ENCODE measurements at regions not wholly inside any gene's neighbourhood (a gene's known extent, or its start where the extent isn't known, plus 50 kb on each side); places are given as distances from the start of the nearest gene placed in this dataset.
"Not testable (repeated sequence)": the region's sequence is repeated elsewhere in the genome, so short reads cannot be mapped to it uniquely, and the experiment has no call there.

GRCh38 chr5:104345222-104346016 is 782.8 kb upstream of the NUDT12 start:
- DNase-seq = no peak

- DNase-seq = no peak
Observed at GRCh38 chr5:104344809-104345208, 782.2 kb upstream of the NUDT12 start.

GRCh38 chr5:104327801-104328200 is 765.2 kb upstream of the NUDT12 start:
- DNase-seq = no peak

DNA sequence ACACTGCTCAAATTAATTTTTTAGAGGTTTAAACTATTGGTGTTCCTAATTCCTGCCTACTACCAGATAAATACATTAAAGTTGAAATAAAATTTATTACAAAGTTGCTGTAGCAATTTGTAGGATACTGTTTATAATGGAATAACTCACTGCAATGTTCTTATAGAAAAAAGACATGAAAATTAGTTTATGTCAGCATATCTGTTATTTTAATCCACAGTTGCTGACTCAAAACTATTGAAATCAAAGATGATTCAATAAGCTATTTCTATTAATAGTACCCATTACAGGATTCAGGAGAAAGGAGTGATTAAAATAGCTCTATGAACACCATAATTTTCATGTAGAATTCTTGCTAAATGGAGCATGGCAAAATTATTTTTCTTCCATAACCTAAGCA is 764.4 kb upstream of the NUDT12 start:
- DNase-seq = no peak

- DNase-seq = no peak
Observed at GRCh38 chr5:104325356-104325755, 762.8 kb upstream of the NUDT12 start.

- DNase-seq = not testable (repeated sequence)
Observed at GRCh38 chr5:104316676-104317075, 754.1 kb upstream of the NUDT12 start.

GRCh38 chr5:104312481-104312880 is 749.9 kb upstream of the NUDT12 start:
- no peak for DNase-seq

- DNase-seq = no peak
Observed at GRCh38 chr5:104305602-104306001, 743.0 kb upstream of the NUDT12 start.

GRCh38 chr5:104299998-104300706 is 737.6 kb upstream of the NUDT12 start:
- DNase-seq = no peak

DNA sequence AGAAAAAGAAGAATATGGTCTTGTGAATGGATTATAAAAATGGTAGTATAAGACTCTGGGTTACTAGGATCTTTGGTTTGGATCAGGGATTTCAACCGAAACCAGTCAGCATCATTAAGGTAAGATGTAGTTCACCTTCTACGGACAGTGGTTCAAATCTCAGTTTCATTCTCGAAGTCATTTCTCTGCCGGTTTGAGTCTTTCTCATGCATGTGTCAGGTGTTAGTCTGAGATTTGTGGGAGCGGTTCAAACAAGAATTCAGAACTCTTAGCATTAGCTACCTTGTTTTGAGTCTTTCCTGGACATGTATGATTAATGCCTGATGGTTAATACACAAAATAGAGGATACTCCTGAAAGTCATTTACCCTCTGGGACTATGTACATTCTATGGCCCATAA is 735.9 kb upstream of the NUDT12 start:
- no peak for DNase-seq

- no peak for DNase-seq
Observed at GRCh38 chr5:104297076-104297475, 734.5 kb upstream of the NUDT12 start.

DNA sequence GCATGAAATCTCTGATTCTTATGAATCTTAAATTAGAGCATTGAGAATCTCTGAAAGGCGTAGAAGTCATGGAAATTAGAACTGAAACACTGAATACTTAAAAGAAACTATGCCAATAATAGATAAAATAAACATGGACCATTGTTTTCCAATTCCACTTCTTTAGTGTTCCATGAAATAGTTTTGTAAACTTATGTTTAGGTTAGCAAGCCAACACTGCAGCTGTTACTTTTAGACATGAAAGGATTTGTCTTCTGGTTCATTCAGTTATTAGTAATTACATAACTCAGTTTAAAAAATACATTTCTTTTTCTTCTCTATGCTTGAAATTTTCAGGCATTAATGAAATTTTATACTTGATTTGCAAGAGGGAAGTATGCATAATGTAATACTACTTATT is 733.4 kb upstream of the NUDT12 start:
- DNase-seq = no peak

- no peak for DNase-seq
Observed at GRCh38 chr5:104283136-104283535, 720.5 kb upstream of the NUDT12 start.

DNA sequence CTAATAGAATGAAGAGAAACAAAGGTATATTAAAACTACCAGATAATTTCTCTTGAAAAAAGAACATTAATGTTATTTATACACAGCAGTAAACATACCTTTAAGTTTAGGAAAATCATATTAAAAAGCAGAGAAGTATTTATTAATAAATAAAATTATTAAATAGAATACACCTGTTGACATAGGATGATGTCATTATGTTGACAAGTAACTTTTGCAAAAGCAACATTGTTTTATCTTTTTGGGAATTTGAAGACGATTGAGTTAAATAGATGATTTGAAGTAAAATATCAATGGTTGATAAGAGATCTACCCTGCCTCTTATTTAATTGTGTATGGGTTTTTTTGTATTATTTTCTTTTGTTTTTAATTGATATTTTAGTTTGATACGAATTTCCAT is 711.1 kb upstream of the NUDT12 start:
- DNase-seq = no peak

- no peak for DNase-seq
Observed at GRCh38 chr5:104267320-104268015, 704.9 kb upstream of the NUDT12 start.

DNA sequence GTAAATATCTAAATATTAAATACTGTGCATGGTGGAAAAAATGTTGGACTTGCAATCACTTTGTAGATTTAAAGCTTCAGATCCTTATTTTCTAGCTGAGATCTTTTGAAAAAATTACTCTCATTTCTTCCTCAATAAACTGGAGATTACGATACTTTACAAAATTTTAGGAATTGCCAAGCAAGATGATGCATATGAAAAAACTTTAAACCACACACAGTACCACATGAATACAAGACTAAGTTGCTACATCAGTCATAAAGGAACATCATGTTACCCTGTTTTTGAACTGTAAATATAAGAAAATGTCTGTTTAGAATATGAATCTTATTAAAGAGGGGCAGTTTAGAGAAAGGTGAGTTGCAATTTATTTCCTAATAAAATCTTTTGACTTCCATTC is 703.6 kb upstream of the NUDT12 start:
- no peak for DNase-seq

DNA sequence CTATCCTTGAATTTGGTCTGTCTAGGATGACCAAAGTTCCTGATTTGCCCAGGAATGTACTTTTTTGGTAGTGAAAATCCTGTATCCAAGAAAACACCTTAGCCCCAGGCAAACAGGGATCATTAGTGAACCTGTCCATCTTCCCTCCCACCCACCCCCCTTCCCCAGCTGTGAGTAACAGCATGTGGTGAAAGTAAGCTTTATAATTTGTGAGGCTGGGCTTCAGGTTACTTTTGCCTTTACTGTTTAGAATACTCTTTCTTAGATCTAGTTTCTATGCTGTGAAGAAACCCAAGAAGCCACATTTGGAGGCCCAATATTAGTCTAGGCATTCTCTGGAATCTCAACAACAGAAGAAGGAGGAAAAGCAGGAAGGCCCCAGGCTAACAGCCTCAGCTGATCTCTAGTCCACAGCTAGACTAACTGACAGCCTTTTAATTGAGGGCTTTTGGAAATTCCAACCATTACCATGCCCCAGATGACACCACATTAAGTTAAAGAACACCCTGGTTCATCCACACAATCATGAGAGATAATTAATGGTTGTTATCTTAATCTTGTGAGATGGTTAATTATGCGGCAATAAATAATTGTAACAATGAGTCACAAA is 703.0 kb upstream of the NUDT12 start:
- peak; percentile 21 for DNase-seq

GRCh38 chr5:104247260-104247659 is 684.7 kb upstream of the NUDT12 start:
- no peak for DNase-seq

DNA sequence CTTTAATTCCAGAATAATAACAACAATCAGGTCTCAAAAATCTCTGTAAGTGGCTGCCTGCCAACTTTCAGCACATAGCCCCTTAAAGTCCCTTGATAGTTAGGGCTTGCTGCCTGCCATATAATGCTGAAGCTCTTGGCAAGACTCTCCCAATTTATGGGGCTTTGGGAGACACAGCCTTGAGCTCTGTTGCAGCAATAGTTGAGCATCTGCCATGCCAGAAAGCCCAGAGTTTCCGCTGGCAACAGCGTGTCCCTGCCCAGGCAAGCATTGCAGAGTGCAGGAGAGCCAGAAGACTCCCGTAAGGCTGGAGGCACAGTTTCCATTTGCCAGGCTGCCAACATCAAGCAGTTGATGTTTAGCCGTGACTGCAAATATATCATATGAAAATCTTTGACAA is 678.5 kb upstream of the NUDT12 start:
- no peak for DNase-seq

DNA sequence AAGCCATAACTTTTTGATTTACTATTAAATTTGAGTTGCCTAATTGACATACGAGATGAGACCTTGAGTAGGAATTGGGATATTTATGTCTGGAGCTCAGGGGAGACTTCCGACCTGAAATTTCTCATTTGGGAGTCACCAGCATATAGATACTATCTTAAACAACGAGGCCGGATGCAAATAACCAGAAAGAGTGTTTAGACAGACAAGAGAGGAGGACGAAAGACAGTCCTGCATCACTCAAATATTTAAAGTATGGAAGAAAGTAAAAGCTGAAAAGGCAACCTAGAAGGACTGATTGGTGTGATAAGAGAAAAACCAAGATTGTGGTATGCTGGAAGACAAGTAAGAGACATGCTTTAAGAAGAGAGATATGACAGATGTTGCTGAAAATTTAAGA is 675.0 kb upstream of the NUDT12 start:
- no peak for DNase-seq

- no peak for DNase-seq
Observed at GRCh38 chr5:104223885-104224773, 661.5 kb upstream of the NUDT12 start.
